HG03439 (cell line): ENCODE measurements at regions not wholly inside any gene's neighbourhood (a gene's known extent, or its start where the extent isn't known, plus 50 kb on each side); places are given as distances from the start of the nearest gene placed in this dataset.

ENCODE experiments used
- ATAC-seq: cut with Tn5 transposase; IDR thresholded peaks from one replicate; pipeline ENCODE4 v1.9.1; 2021; ENCODE audit warnings: mild to moderate bottlenecking, moderate library complexity; ENCODE audit not compliant: unreplicated experiment

DNA sequence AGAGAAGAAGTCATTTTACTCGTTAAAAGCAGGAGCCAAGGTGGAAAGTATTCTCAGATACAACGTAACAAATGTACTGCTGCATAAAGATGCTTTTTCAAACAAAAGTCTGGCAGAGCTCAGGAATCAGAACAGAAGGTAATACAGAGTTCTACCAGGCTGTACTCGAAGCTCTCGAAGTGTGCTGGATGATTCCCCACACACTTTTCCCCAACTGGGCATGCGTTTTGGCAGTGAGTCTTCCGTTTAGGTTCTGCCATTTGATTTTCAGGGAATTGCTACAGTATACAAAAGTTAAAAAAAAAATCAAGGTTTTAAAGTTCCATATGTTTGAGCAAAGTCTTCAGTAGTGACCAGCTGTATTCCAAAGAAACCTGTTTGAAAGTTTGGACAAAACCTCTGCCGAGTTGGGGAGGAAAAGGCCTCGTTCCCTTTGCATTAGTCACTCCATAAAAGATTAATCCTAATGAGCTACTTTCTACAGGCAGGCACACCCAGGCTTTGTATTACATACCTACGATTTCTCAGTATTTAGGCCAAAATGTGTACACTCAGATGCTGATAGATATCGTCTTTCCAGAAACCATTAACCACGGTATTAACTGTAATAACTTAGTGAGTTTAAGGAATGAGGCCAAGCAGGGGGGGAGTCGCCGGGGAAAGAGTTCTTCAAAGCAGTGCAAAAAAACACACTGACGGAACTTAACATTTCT, 477.1 kb downstream of the LMO4 start:
- ATAC-seq = no peak

DNA sequence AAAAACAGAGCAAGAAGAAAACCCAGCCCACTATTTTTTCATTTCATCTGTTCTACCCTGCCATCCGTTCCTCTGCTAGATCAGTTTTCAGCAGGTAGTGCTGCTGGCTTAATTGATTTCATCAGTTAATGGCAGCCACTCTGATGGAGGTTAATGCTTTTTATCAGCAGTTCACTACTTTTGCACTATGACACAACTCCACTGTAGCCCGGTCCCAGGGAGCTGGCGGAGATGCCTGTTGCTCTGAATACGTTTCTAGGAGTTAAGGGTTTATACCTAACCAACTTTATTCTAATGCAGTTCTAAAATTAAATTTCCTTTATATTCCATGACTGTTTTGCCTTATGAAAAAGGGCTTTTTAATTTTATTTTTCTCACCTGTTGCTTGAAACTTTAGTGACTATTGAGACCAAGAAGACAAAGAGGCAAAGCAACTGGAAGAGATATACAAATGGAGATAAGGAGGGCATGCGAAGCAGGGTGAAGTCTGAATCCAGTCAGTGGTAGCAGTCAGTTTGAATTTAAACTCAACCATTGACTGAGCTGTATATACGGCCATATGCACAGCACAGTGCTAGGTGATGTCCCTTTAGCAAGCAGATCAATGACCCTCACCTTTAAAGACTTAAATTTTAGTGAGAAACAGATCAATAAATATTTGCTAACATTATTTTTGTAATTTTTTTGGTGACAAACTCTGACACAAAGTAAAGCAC, 477.9 kb downstream of the LMO4 start:
- no peak for ATAC-seq

DNA sequence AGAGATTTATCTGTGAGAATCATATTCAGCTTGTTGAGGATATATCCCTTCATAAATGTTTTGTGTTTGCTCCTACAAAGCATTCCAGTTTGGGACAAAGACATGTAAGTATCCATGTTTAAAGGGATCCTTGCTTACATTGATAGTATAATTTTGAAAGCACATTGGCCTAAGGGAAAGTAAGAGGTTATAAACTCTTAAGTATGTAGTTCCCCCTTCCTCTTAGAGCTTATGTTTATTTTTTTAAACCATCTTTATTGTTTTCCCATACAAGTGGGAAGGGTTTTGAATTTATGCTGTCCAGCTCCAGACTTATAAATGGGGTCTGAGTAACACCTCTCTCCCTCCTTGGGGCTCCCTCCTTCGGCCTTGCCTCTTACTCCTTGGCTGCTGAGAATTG, 481.5 kb downstream of the LMO4 start:
- ATAC-seq = no peak

DNA sequence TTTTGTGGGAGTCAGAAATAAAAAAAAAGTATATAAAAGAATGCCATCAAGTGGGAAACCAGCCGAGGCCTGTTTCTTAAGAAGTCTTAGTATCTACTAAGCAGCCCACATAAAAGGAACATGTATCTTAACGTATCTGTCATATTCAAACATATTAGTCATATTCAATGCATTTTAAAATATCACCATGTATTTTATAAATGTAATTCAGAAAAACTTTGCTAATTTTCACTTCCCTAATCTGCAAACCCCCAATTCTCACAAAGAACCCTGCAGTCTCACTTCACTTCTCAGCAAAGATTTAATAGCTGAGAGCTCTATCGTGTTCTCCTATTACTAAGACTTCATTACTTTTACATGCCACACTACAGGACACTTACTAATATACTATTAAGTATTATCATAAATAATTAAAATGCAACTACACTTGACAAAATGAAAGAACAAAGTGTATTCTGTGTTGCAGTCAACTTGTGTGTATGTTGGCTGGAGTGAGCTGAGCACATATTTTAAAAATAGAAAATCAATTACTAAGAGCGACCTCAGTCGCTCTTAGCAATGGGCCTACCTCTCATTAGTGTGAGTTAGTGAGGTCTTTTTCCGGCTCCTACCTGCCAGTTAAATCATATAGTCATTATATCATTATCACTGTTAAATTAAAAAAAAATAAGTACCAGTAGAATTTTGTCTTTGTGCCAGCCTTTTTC, 484.3 kb downstream of the LMO4 start:
- ATAC-seq = peak; percentile 66

DNA sequence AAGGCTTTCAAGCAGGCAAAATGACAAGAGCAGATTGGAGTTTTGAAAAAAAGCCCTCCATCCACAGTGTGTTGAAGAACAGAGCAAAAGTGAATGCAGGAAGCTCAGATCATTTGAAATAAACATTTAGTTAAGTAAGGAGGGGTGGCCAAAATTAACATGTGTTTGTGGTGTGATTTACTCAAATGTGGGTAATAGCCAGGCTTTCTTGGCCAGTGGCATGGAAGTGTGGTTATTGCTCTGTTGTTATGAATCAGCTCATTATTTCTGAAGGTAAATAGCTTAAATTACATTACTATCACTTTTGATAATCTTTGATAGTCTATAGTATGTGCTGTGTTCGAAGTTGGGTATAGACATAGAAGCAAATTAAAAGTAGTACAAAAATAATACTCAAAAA, 485.9 kb downstream of the LMO4 start:
- no peak for ATAC-seq

DNA sequence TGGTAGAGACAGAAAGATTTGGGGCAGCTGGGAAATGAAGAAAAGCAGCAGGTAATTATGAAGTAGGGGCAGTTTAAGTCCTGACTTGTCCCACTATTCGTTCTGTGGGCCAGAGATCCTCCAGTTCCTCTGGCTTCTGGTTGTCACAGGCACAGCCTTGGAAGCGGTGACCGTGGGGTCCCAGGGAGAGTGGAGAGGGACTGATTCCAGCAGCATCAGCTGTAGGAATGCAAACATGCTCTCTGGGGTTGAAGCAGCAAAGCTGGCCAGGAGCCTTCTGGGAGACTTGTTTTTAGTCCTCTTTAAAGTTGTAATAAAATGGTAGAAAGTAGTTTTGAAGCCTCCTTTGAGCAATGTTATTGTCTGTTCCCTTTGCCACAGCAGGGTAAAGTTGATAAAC, 488.0 kb downstream of the LMO4 start:
- ATAC-seq = no peak

DNA sequence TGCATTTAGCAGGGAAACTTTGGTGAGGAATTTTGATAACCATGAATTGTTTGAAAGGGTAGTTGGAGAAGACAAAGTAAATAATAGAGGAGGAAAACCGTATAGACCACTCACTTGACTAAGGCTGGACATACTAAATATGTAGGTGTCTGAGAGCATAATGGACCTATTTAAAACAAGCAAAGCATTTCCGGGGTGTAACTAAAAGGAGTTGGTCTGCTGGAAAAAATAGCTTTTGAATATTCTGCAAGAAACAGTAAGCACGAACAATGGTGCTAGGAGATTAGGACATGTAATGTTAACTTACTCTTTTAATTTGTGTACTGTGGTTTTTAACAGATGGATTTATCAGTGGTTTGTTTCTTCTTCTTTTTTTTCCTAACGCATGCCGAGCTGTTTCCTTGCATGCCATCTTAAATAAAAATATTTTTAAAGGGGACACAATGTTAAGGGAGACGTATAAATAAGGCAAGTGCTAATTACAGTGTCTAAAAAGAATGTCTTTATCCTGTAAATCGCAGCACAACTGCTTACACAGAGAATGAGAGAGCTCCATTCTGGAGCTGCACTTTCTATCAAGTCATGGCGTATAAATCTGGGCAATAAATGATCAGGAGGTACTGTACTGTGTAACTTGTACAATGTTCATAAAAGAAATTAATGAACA, 492.1 kb downstream of the LMO4 start:
- ATAC-seq = no peak

DNA sequence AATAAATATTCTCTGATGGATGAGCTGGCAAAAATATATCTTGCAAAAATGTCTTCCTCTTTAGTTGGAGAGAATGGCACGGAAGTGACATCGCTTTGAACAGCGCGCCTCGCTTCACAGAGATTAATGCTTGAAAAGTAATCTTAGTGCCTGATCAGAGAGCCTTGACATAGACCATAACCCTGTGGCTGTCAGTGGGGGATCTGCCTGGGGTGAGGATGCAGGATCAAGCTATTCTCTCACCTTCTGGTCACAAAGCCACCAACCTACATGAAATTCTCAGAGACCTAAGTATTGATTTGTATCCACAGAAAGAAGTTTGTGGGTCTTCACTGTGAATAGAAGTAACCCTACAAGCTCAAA, 492.6 kb downstream of the LMO4 start:
- no peak for ATAC-seq

DNA sequence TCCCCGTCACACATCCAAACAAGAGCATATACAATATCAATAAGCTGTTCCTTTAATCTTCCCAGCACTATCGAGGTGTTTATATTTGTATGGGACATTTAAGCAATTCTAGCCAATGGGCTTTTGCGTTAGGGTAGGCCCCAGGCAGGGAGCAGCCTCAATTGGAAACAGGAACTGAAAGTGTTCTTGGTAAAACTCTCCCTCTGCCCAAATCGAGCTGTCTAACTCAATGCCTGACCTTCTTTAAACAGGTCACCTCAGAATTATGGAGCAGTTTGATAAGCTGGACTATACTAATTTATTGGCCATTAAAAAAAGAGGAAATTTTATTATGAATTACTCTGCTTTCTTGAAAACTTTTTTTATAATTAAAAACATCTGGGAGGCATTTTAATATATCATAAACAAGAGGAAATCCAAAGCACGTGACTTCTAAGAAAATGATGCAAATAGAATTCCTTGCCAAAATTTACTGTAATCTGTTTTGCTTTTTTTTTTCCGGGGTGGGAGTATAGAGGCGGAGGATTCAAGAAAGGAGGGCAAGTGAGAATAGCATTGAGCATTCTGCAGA, 498.1 kb downstream of the LMO4 start:
- ATAC-seq = peak; percentile 80

DNA sequence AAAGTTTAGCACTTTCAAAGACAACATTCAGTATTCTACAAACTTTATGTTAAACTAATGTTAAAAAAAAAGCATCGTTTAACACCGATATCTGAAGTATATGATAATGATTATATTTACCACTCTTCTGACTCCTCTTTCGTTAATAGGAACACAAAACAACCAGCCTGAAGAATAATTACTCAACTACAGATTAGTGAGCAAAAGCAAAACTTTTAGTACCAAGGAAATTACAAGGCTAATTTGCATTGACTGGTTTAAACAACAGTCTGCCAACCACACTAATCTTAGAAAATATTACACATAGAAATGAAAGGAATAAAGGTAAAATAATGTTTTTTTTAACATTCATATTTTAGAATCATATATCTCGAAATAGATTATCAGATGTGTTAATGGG, 500.7 kb downstream of the LMO4 start:
- no peak for ATAC-seq

DNA sequence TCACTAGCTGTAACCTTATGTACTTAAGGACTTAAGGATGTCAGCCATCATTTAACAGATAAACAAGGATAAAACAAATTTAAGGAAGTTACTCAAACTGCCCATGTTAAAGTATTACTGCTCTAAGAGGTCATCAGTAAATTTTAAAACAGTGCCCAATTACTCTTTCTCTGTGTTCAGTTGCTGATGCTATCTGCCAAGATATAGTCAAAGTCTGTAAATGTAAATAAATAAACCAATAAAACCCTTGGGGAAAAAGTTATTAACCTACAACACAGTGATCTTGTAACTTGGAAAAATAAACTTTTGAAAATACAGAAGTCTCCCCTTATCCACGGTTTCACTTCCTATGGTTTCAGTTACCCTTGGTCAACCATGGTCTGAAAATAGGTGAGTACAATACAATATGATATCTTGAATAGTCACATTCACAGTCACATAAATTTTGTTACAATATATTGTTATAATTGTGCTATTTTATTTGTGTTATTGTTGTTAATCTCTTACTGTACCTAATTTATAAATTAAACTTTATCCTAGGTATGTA, 501.8 kb downstream of the LMO4 start:
- no peak for ATAC-seq

DNA sequence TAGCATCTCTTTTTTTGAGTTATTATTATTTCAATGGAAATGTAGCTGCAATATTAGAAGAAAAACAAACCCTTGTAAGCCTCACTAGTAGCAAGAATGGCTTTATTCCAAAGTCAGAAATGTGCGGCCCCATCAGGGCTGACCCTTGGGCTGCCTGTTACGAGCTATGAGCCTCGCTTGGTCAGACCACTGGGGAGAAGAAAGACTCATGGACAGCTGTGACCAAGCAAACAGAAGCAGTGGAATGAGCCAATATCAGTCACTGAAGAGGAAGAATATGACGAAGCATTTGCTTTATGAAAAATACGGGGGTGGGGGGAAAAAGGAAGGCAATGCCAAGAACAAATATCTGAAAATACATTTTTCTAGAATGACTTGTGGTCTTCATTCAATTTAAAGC, 504.5 kb downstream of the LMO4 start:
- no peak for ATAC-seq

DNA sequence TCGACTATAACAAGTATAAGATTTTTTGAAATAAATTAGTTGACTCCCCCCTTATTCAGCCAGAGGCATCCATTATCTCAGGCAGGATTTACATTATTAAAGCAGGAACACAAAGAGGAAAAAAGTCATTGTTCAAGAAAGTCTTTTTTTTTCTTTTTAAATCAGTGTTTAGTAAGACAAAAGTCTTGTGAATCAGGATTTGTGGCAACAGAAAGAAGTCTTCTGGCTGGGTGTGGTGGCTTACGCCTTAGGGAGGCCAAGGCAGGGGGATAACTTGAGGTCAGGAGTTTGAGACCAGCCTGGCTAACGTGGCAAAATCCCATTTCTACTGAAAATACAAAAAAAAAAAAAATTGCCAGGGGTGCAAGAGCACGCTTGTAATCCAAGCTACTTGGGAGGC, 505.5 kb downstream of the LMO4 start:
- no peak for ATAC-seq

DNA sequence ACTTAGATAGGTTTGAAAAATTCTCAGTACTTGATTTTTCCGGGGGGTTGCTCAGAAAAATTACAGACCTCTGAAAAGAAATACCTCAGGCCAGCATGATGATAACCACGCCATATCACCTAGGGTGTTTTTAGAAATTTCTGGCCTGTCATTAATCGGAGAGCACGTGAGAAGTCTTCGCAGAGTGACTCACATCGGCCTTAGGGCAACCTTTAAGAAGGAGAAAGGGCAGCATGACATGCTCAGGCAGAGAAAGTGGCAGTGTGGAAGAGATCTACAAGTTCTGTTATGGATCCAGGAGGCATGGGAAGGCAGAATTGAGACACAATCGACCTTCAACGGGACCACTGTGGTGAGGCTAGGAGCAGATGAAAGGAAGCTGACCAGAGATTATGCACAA, 506.3 kb downstream of the LMO4 start:
- ATAC-seq = no peak

DNA sequence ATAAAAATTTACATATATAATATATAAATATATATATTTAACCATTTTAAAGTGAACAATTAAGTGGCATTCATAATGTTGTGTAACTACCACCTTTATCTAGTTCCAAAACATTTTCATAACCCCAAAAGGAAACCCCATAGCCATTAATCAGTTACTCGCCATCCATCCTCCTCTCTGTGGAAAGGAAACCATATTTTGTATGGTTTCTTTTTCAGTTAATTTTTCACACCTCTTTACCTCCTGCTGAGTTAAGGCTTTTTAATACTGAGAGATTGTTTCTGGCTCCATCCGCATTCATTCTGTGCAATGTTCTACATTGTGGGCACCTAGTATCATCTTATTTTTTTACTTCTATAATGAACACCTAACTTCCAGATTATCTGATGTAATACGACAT, 512.1 kb downstream of the LMO4 start:
- no peak for ATAC-seq

DNA sequence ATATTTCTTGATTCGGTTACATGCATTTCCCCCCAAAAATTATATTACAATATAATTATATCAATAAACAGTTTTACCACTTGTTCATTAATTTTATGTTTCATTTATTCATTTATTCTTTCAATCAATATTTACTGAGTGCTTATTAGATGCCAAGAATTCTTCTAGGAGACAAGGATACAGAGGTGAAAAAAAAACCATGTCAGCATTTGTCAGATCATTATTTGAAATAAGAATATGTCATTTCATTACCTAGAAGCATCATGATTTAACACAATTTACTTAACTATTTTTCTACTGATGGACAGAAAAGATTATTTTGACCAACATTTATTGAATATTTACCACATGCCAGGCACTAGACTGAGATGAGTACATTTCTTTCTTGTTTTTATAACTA, 512.7 kb downstream of the LMO4 start:
- ATAC-seq = no peak

DNA sequence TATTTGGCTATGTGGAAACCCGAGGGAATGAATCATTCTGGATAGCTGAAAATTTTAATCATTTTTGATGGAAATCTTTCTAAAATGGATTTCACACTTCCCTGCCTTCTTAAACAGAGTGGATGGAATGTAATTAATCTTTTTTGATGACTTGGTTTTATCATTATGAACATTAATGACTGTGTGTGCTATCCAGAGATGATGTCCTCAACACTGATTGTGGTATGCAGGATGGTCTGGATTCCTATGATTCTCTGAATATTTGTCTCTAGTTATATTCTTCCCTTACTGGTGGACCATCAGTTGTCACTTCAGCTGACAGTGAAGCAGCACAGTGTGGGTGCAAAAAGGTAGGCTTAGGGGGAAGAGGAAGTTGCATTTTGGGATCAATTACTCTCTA, 513.5 kb downstream of the LMO4 start:
- no peak for ATAC-seq

DNA sequence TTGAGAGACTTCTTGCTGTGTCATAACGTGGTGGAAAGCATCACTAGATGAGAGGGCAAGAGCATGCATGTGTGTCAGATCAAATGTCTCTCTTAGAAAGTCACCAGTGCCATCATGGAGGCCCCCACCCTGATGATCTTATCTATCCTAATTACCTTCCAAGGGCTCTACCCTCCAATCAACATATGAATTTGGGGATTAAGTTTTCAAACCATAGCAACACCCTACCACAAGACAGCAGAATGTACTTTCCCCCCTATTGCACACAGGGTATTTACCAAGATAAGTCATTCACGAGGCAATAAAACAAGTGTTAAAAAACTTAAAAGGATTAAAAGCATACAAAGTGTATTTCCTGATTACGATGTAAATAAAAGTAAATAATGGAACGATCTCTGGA, 515.6 kb downstream of the LMO4 start:
- no peak for ATAC-seq

DNA sequence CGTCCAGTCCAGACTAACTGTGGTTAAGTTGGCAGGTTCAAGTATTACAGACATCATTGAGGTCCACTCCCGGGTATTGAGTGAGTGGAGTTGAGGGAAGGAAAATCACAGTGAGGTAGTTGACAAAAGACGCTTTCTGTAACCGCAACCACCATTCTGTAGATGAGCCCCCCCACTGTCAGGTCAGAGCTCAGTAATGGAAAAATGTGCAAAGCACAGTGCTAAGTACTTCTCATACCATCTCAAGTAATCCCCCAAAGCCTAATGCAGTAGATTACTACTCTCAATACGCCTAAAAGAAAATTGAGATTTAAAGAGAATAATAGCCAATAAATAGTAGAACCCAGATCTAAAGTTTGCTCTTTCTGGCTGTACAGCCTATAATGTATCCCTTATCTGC, 522.8 kb downstream of the LMO4 start:
- no peak for ATAC-seq

DNA sequence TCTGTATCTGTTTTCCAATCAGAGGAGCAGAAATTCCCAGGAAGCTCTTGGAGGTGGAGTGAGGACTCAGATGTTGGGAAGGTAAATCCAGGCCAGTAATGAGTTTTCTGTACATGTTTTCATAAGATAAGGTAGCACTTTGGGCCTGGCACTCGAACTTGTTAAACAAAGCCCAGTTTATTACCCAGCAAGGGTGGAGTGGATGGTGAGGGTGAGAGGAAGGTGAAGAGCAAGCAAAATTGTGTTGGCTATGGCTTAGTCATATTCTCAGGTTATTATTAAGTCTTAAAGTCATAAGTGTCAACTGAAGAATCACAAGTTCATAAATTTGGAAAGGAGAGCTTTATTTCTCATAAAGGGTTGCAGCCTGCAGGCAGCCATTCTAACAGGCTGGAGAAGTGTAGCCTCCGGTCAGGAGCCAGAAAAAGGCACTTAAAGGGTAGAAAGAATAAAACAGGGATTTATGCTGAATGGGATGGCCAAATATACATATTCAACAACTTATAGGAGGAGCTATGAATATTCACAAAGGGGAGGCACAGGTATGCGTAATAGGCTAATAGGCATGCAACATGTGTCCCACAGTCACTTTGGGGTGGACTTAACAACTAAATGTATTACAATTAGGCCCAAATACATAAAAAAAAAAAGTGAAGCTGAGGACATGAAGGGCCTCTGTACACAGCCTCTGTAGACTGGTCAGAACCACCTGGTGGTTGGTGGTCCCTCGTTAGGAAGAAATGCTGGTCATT, 523.9 kb downstream of the LMO4 start:
- ATAC-seq = no peak
